HG03342 (cell line): ENCODE measurements at regions not wholly inside any gene's neighbourhood (a gene's known extent, or its start where the extent isn't known, plus 50 kb on each side); places are given as distances from the start of the nearest gene placed in this dataset.

Experiments
- ATAC-seq: cut with Tn5 transposase; IDR thresholded peaks from one replicate; pipeline ENCODE4 v1.9.1; 2021; ENCODE audit warnings: mild to moderate bottlenecking, moderate library complexity; ENCODE audit not compliant: unreplicated experiment

GRCh38 chr3:67897351-67898336 is 243.2 kb upstream of the SUCLG2 start:
- ATAC-seq = no peak

DNA sequence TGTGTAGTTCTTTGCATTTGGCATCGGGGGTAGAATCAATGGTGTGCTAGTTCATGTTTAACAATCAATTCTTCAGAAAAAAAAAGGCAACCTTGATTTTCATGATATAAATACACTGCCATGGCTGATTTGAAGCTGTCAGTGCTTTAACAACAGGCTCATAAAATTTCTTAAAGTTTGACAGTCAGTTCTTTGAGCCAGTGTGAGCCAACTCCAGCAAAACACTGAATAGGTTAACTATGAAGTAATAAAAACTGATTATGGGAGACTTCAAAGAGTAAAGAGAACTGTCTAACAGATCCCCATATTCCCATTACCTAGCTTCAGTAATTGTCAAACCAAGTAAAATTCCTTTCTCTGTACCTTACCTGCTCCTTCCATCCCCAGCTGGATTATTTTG is 241.7 kb upstream of the SUCLG2 start:
- no peak for ATAC-seq

DNA sequence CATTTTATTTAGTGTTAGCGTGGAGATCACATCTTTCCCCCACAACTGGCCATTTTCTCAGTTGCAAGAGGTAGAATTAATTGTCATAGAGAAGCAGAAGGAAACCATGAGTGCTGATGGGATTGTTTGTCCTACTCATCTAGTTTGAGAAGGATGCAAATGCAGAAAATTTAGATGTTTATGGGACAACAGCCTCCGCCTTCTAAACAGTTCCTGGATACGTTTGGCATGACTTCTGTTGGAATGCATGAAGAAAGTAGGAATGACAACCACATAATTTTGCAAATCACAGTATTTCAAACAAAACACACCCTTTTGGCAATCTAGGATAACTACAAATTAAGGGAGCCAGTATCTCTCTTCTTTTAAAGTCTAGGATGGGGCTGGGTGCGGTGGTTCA is 240.1 kb upstream of the SUCLG2 start:
- no peak for ATAC-seq

GRCh38 chr3:67884345-67884744 is 229.9 kb upstream of the SUCLG2 start:
- ATAC-seq = no peak

DNA sequence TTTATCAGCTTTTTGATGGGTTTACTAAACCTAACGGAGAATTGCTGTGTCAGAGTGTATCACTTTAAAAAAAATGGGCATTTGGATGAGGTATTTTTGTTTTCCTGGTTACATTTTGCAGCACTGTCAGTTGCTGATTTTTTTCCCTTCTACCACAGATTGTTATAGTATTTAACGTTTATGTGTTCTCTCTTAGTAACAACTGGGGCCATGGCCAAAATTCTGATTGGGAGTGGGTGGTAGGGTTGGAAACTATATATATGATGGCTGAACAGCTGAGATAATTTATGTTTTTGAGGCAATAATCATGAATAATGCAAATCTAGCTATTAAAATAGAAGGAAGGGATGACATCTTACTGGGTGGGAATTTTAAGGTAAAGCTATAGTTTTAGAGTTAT is 229.4 kb upstream of the SUCLG2 start:
- no peak for ATAC-seq

DNA sequence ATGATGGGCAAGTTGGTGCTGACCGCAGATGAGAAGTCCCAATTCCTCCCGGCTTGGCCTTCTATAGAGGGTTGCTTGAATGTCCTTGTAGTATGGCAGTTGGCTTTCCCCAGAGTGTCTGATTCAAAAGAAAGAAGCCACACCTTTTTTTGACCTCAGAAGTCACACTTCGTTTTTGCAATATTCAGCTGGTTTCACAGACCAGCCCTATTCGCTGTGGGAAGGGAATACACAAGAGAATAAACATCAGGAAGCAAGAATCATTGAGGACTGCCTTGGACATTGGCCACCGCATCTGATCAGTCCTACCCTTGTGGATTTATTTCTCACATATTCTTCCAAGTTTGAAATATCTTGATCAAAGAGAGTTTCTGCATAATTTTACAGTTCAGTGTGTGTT is 228.6 kb upstream of the SUCLG2 start:
- ATAC-seq = no peak

DNA sequence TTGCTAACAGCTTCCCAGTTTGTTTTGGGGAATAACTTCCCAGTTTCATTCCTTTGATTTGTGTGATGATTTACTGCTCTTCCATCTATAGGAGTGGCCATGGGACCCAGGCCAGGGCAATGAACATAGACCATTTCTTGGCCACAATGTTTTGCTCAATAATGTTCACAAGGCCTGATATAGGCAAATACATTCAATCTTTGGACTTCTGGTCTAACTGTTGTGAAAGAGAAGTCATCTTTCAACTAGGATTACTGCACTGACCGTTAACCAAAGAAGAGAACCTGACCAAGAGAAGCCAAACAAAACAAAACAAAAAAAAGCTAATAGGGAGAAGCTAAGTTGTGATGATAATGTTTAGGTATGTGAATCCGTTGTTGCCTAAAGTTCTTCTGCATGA is 221.8 kb upstream of the SUCLG2 start:
- no peak for ATAC-seq

- no peak for ATAC-seq
Observed at GRCh38 chr3:67875858-67876257, 221.4 kb upstream of the SUCLG2 start.

DNA sequence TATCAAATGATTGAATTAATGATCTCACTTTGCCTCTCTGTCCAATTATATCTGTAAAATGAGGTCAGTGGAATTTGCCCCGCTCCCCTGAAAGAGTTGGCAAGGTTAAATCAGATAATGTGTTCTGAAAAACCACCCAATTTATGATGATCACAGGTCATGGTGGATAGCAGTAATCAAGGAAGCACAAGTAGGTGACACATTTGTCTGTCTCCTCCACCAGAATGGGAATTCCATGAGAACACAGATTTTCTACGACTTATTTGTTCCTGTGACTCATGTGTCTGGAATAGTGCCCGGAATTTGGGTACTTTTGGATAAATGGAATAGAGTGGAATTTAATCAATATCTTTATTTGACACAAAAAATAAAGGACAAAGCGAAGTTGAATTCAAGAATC is 220.9 kb upstream of the SUCLG2 start:
- no peak for ATAC-seq

GRCh38 chr3:67870477-67870876 is 216.1 kb upstream of the SUCLG2 start:
- ATAC-seq = no peak

GRCh38 chr3:67866571-67866970 is 212.2 kb upstream of the SUCLG2 start:
- no peak for ATAC-seq

GRCh38 chr3:67864587-67865183 is 210.3 kb upstream of the SUCLG2 start:
- no peak for ATAC-seq

GRCh38 chr3:67863869-67864268 is 209.5 kb upstream of the SUCLG2 start:
- ATAC-seq = no peak

GRCh38 chr3:67860429-67860828 is 206.0 kb upstream of the SUCLG2 start:
- ATAC-seq = no peak

DNA sequence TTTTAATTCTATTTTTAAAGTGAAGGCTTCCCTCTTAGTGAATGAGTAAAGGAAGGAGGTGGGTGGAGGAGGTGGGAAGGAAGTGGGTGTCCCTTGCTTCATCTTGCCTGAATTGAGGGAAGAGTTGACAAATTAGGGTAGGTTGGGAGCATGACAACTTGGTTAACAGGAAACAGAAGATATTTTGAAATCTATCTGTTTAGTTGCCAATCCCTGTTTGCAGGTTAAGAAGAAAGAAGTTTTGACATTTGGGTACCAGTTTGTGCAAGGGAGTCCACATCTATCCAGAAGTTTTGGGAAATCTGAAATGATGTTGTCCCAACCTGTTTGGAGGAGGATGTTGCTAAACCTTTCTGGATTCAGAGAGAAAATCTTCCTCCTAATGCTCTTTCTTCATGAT is 204.1 kb upstream of the SUCLG2 start:
- ATAC-seq = no peak

GRCh38 chr3:67856718-67857117 is 202.3 kb upstream of the SUCLG2 start:
- no peak for ATAC-seq

GRCh38 chr3:67854663-67855062 is 200.3 kb upstream of the SUCLG2 start:
- no peak for ATAC-seq

GRCh38 chr3:67853520-67853919 is 199.1 kb upstream of the SUCLG2 start:
- ATAC-seq = no peak

DNA sequence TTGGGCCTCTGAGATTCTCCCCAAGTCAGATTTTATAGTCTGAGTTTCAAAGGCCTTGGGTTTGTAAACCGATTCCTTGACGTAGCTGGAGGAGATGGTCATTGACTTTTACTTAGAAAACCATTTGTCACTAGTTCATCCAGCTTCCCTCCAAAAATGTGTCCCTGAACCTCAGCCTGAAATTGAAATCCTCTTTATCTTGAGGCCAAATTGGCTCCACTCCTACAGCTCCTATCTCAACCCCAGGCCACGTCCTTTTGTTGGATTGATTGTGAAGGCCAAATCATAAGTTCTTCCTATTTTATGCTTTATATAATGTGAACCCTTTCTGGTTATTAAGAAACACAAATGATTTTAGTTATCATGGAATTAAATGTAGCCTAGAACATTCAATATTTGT is 193.9 kb upstream of the SUCLG2 start:
- ATAC-seq = no peak

DNA sequence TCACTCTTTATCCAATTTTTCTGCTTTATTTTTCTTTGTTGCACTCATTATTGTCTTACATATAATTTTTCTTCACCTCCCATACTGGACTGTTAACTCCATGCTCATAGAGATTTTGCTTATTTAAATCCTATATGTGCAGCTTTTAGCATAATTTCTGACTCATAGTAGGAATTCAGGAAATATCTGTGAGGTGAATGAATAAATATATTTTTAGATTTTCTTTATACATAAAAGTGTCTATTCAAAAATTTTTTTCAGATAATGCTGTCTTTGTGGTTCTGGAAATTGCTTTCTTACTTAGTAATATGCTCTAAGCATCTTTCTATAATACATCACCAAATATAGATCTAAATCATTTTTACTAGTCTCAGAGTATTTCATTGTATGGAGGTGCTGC is 191.8 kb upstream of the SUCLG2 start:
- ATAC-seq = no peak

DNA sequence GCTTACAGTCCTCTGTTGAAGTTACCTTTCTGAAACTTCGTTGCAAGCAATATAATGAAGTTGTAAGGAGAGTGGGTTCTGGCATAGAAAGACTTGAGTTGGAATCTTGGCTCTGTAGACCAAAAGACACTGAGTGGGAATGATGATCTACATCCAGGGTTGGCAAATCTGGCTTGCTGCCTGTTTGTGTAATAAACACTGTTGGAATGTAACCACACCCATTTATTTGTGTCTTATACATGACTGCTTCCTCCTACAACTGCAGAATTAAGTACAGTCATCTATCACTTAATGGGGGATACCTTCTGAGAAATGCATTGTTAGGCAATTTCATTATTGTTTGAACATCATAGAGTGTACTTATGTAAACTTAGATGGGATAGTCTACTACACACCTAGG is 178.4 kb upstream of the SUCLG2 start:
- ATAC-seq = no peak

DNA sequence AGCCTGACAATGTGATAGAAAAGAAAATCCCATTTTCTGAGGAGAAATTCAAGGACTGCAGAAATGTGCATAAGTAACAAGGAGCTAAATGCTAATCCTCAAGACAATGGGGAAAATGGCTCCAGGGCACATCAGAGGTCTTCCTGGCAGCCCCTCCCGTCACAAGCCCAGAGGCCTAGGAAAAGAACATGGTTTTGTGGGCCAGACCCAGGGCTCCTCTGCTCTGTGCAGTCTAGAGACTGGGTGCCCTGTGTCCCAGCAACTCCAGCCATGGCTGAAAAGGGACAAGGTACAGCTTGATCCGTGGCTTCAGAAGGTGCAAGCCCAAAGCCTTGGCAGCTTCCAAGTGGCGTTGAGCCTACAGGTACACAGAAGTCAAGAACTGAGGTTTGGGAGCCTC is 176.8 kb upstream of the SUCLG2 start:
- ATAC-seq = no peak
